CD4-positive, alpha-beta T cell (primary cell): ENCODE measurements at regions not wholly inside any gene's neighbourhood (a gene's known extent, or its start where the extent isn't known, plus 50 kb on each side); places are given as distances from the start of the nearest gene placed in this dataset.

Experiments used
- ATAC-seq: fragments of 200-7000 bp; cut with Tn5 transposase; one replicate; pipeline ENCODE4 v1.10.0; 2022; ENCODE audit warnings: mild to moderate bottlenecking; ENCODE audit not compliant: poor library complexity
- CTCF ChIA-PET: fragments of 350-600 bp; sonication (Branson Sonifier 250); formaldehyde crosslinking; loops from one replicate; lab custom pipeline; 2021; ENCODE audit warnings: antibody characterized with exemption, inconsistent platforms; lab: Charles Lee
- POLR2A ChIA-PET: fragments of 350-600 bp; sonication (Branson Sonifier 250); formaldehyde crosslinking; loops from one replicate; lab custom pipeline; 2021; ENCODE audit warnings: antibody characterized with exemption, inconsistent platforms; lab: Charles Lee
- DNase-seq, 14 experiments: peaks; one replicate each; pipeline ENCODE4 v3.0.0-alpha.2; 2013 to 2020; ENCODE audit warnings: mixed read lengths in 2 of 14
- H3K27ac ChIP-seq, 2 donors: one replicate each; pipeline versions ENCODE4 v1.5.1 to v1.7.0; 2013; ENCODE audit warnings: low read length in 2 of 2, low read depth in 1 of 2, mild to moderate bottlenecking in 1 of 2
- H3K27me3 ChIP-seq, 2 experiments: 1 replicate in 1 of 2; 2 replicates in 1 of 2; pipeline versions ENCODE4 v1.6.1 to v1.7.0; 2013; ENCODE audit warnings: low read length in 2 of 2, control low read depth in 1 of 2, mild to moderate bottlenecking in 1 of 2, moderate library complexity in 1 of 2; ENCODE audit not compliant: insufficient read depth in 2 of 2, control insufficient read depth in 1 of 2
- H3K36me3 ChIP-seq: one replicate; pipeline ENCODE4 v1.6.1; 2013; ENCODE audit warnings: low read length, control low read depth; ENCODE audit not compliant: insufficient read depth
- H3K4me1 ChIP-seq: one replicate; pipeline ENCODE4 v1.6.1; 2013; ENCODE audit warnings: low read length, control low read depth; ENCODE audit not compliant: insufficient read depth
- H3K4me3 ChIP-seq: one replicate; pipeline ENCODE4 v1.5.1; 2013; ENCODE audit warnings: mild to moderate bottlenecking, low read length, moderate library complexity
- H3K9me3 ChIP-seq, 2 experiments: 1 replicate in 1 of 2; 2 replicates in 1 of 2; pipeline versions ENCODE4 v1.6.1 to v1.7.0; 2013; ENCODE audit warnings: low read length in 2 of 2, mild to moderate bottlenecking in 2 of 2, control low read depth in 1 of 2, moderate library complexity in 1 of 2; ENCODE audit not compliant: control insufficient read depth in 1 of 2, insufficient read depth in 1 of 2
- H3K27ac Mint-ChIP-seq: one replicate; pipeline ENCODE4 v1.8.0; 2020; ENCODE audit warnings: mixed read lengths
- H3K27me3 Mint-ChIP-seq: one replicate; pipeline ENCODE4 v1.8.0; 2021; ENCODE audit warnings: mixed read lengths
- H3K36me3 Mint-ChIP-seq: one replicate; pipeline ENCODE4 v1.8.0; 2021; ENCODE audit warnings: low read depth, mixed read lengths
- H3K4me1 Mint-ChIP-seq: one replicate; pipeline ENCODE4 v1.8.0; 2021; ENCODE audit warnings: low read depth, mixed read lengths
- H3K4me3 Mint-ChIP-seq: one replicate; pipeline ENCODE4 v1.8.0; 2020; ENCODE audit warnings: mild to moderate bottlenecking, mixed read lengths
- H3K9me3 Mint-ChIP-seq: one replicate; pipeline ENCODE4 v1.8.0; 2020; ENCODE audit warnings: mixed read lengths
- CTCF ChIP-seq: fragments of 200-600 bp; IDR thresholded peaks from one replicate; pipeline ENCODE4 v1.8.0; 2022; ENCODE audit warnings: antibody characterized with exemption, mild to moderate bottlenecking
- intact Hi-C, 2 experiments: fragments of 100-400 bp; cut with DNase I in 1 of 2; cut with micrococcal nuclease in 1 of 2; formaldehyde crosslinking; loops; one replicate each; pipeline versions ENCODE4 v1.15.1 to v1.9.0; 2023 to 2025; cut with DNase I, micrococcal nuclease

GRCh38 chr2:142347751-142348150, 216.9 kb upstream of the LRP1B start:
- intact Hi-C loops: no loop called here
- Histone ChIP-seq H3K4me3 (no peak overlapping the region), H3K4me1 (no peaks in the 10 kb centered on the region), H3K27me3 (no peaks in the 10 kb centered on the region), H3K36me3 (no peaks in the 10 kb centered on the region), H3K27ac (no peak overlapping the region), H3K9me3 (no peaks in the 10 kb centered on the region)
- Mint-ChIP-seq H3K4me3 (no peak overlapping the region), H3K27me3 (no peaks in the 10 kb centered on the region), H3K4me1 (no peaks in the 10 kb centered on the region), H3K36me3 (no peaks in the 10 kb centered on the region), H3K9me3 (peaks cover 3% of the 10 kb centered on the region), H3K27ac (no peak overlapping the region)
- ChIA-PET POLR2A (no interaction called here), CTCF (no interaction called here)
- DNase-seq (no peak), ATAC-seq (no peak)
- TF ChIP-seq CTCF: no peak

- Histone ChIP-seq H3K4me1 (no peaks in the 10 kb centered on the region), H3K4me3 (no peak overlapping the region), H3K27me3 (no peaks in the 10 kb centered on the region), H3K27ac (no peak overlapping the region), H3K9me3 (peaks cover 0 to 7% of the 10 kb centered on the region in 2 experiments), H3K36me3 (no peaks in the 10 kb centered on the region)
- ChIA-PET CTCF (no interaction called here), POLR2A (no interaction called here)
- Mint-ChIP-seq H3K27me3 (no peaks in the 10 kb centered on the region), H3K9me3 (peaks cover 14% of the 10 kb centered on the region), H3K4me1 (no peaks in the 10 kb centered on the region), H3K27ac (no peak overlapping the region), H3K36me3 (no peaks in the 10 kb centered on the region), H3K4me3 (no peak overlapping the region)
- no peak for TF ChIP-seq CTCF
- no peak for ATAC-seq
- DNase-seq: no peak
- intact Hi-C loops: no loop called here
These were observed 208.4 kb upstream of the LRP1B start for GRCh38 chr2:142339261-142339660.

- POLR2A ChIA-PET: no interaction called here
- Mint-ChIP-seq H3K4me1 (no peaks in the 10 kb centered on the region), H3K4me3 (no peak overlapping the region), H3K27me3 (no peaks in the 10 kb centered on the region), H3K9me3 (peaks cover 15% of the 10 kb centered on the region), H3K27ac (no peak overlapping the region), H3K36me3 (no peaks in the 10 kb centered on the region)
- ATAC-seq (no peak), DNase-seq (no peak)
- no peak for TF ChIP-seq CTCF
- Histone ChIP-seq H3K27ac (no peak overlapping the region), H3K36me3 (no peaks in the 10 kb centered on the region), H3K4me1 (no peaks in the 10 kb centered on the region), H3K4me3 (no peak overlapping the region), H3K27me3 (no peaks in the 10 kb centered on the region), H3K9me3 (peaks cover 0 to 5% of the 10 kb centered on the region in 2 experiments)
- CTCF ChIA-PET: no interaction called here
- intact Hi-C loops: no loop called here
These were observed 201.4 kb upstream of the LRP1B start for GRCh38 chr2:142332196-142332595.
